HG02610 (cell line): ENCODE measurements at regions not wholly inside any gene's neighbourhood (a gene's known extent, or its start where the extent isn't known, plus 50 kb on each side); places are given as distances from the start of the nearest gene placed in this dataset.

Experiments
- ATAC-seq: cut with Tn5 transposase; IDR thresholded peaks from one replicate; pipeline ENCODE4 v1.9.1; 2021; ENCODE audit warnings: mild to moderate bottlenecking, moderate library complexity; ENCODE audit not compliant: unreplicated experiment

GRCh38 chr22:49554296-49554625, 273.4 kb downstream of the BRD1 start:
- no peak for ATAC-seq

DNA sequence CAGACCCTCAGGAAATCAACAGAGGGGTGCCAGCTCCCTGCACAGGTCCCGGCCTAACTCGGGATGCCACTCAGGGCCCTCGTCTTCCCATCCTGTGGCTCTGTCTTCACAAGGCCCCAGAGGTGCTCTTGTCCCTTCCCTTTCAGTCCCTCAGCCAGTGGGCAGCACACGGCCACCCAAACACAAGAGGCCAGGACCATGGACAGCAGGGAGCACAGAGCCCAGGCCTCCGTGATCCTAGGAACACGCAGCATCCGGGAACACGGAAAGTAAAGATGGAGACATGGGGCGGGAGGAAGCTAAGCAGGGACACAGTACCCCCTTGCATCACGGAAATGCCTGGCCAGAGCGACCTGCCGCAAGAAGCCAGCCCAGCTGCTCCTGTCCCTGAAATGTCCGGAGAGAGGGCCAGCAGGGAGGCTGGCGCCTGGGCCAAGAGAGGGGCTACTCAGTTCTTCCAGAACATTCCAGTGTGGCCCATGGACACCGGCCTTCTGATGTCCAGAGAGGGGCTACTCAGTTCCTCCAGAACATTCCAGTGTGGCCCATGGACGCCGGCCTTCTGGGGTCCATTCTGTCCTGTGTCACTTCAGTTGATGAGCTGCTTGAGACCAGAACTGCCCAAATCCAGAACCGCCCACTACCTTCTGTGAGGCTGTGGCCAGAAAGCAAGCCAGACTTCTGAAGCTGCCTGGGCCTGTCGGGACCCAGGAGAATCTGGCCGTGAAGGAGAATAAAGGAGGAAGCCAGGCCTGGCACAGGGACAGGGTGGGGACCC, 274.0 kb downstream of the BRD1 start:
- ATAC-seq = no peak

DNA sequence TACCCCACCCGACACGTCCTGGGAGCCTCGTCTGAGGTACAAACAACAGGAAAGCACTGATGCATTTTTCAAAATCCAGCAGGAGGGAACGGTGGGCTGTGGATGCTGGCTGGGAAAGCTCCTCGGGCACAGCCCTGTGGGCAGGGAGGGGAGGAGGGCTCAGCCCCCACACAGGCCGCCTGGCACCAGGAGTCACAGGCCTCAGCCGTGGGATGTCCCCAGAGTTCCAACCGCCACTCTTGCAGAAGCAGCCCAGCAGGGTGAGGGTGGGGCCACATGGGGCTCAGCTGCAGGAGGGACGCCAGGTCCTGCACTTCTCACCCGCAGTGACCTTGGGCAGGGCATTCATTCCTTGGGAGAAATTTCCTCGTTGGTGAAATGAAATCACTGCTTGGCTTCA, 274.6 kb downstream of the BRD1 start:
- no peak for ATAC-seq

DNA sequence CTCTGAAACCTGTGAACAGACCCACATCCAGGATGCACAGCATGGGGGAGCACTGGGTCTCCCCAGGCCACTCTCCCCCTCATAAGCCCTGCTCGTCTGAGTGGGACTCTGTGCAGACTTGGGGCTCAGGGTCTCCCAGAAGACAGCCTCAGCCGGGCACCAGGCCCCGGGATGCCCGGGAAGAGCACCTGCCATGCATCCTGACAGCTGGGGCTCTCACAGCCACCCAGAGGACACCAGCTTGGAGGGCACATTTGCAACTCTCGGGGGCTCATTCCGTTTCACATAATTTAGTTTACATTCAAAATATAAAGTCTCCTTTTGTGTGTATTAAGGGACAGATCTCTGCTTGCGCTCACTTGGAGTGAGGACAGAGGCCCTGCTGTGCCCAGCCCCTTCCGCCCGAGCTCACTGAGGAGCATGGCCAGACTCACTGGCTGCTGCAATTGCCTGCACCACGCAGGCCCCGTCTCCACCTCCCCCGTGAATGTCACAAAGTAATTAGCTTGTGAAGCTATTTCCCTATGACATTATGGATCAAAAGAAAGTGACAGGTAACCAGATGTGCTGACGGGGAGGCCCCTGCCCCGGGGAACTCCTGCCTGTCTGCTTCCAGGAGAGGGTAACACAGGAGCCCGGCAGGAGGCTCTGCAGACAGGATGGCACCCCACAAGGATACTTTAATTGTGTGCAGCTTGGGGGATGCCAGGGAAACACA, 275.6 kb downstream of the BRD1 start:
- ATAC-seq = no peak

DNA sequence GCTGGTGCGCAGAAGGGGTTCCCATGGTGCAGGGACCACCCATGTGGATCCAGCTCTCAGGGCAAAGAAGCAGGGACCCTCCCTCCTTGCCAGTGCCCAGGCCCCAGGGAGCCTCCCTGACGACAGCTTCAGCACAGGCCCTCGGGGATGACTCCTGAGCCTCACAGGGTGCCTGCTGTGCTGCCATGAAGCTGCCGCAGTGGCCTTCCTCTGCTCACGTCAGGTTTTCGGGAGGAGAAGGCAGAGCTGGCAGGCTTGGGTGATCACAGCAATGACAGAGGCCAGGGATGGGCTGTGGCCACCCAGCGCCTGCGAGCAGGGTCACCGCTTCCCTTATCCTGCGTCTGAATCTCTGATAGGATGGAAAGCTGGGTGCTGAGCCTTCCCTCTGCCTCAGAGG, 276.2 kb downstream of the BRD1 start:
- ATAC-seq = no peak

DNA sequence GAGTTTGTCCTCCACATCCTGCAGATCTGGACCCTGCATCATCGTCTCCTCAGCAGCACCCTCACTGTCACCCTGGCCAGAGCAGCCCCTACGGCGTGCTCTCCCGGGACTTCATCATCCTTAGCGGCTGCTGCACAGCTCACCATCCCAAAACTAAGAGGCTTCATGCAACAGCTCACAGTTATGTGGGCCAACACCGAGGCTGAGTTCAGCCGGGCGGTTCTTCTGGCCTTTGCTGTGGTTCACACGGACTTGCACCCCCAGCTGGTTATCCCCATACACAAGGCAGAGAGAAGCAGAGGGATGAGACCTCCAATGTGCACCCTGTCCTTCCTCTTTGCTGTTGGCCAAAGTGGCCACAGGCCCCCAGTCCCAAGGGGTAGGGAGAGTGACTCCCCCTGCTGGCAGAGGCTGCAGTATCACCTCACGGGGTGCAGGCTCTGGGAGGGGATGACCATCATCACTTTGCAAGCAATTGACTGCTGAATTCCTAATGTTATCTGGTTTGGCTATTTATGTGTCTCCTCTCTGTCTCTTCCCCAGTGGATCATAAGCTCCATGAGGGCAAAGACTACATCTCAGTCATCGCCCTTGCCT, 276.8 kb downstream of the BRD1 start:
- no peak for ATAC-seq

GRCh38 chr22:49550141-49550430, 277.6 kb downstream of the BRD1 start:
- ATAC-seq = no peak

- no peak for ATAC-seq
Measured at GRCh38 chr22:49549256-49550140, 278.2 kb downstream of the BRD1 start.

GRCh38 chr22:49548356-49549202, 279.1 kb downstream of the BRD1 start:
- no peak for ATAC-seq

GRCh38 chr22:49547751-49548239, 279.9 kb downstream of the BRD1 start:
- no peak for ATAC-seq

GRCh38 chr22:49546811-49547585, 280.7 kb downstream of the BRD1 start:
- ATAC-seq = no peak

- ATAC-seq = no peak
Measured at GRCh38 chr22:49545606-49546005, 282.1 kb downstream of the BRD1 start.

DNA sequence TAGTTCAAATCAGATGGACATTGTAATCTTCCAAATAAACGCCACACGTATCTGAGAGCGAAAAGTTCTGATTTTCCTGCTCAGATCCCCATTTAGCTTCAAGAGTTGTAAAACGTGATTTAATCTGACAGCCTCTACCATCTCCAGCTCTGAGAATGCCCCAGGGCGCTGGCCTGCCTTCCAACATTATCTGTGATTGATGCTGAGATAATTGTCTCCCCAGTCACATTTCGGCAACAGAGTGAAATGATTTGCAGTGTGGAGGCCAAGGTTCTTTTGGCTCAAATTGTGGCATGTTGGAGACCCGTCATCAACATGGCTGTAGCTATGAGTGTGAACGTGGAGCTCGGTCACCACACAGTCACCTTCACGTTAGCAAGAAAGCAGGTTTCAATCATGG, 283.4 kb downstream of the BRD1 start:
- ATAC-seq = no peak

DNA sequence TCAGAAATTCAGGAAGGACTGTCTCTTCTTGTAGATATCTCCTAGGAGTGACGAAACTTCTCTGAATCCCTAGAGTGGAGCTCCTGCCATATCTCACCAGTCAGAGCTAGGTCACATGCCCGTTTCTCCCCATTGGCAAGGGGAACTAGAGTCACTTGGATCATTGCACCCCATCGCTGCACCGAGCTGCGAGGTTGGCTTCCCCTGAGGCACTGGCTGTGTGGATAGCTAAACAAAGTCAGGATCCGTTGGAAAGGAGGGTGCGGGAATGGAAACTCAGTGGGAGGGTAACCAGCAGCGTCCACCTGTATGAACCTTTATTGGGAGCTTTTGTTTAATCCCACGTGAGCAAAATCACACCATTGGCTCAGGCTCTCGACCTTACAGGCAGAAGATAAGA, 283.8 kb downstream of the BRD1 start:
- no peak for ATAC-seq

DNA sequence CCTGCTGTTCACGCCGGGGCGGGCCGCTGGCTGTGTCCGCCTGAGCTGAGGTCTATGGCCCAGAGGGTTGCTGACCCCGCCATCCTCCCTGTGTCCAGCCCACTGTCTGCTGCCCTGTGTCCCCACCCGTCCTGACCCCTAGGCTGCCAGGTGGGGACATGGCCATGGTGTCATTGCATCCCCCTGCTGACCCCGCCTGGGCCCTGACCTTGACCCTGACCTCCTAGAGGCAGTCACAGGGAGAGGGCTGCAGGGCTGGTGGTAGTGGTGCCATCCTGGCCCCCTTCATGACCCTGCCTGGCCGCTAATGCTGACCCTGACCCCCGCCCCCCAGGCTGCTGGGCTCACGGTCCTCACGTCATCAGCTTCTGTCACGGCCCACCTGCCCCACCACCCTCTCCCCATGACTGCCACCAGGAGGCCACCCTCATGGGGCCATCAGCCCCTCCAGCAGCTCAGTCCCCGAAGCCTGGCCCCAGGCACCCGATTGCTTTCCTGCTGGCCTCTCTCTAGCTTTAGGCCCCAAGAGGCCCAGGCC, 285.9 kb downstream of the BRD1 start:
- ATAC-seq = no peak

GRCh38 chr22:49540913-49541692, 286.6 kb downstream of the BRD1 start:
- no peak for ATAC-seq

DNA sequence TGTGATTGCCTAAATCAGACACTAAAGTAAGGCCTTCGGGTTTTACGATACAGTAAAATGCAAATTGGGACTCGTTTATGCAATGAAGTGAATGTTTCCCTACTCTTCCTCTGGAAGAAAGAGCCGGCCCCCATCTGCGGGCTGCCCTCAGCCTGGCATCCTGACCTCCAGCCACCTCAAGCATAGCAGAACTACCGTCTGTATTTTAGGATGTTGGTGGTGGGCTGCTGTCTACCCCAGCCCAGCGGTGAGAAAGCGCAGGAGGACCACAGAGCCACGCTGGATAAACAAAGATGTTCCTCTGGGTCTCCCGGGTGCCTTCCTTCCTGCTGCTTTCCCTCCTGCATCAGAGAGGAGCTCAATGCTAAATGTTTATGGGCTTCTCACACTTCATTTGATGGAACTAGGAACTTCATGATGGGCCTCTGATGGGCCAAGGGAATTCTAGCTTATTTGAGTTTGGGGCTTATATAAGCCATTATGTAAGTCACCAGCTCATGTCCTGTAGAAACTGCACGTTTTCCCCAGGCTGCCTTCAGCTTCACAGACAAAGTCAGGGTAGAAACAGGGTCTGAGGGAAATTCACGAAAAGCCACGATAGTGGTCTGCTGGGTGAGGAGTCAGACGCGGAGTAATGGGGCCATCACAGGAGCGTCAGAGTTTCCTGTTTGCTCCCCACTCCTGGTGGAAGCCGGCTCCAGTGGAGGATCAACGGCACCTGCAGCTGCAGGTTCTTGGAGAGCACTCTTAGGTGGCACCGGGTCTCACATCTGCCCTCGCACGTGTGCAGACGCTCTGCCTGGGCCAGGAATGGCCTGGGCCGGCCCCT, 287.4 kb downstream of the BRD1 start:
- no peak for ATAC-seq

GRCh38 chr22:49538006-49538405, 289.7 kb downstream of the BRD1 start:
- ATAC-seq = no peak
